ENCODE measurements at regions not wholly inside any gene's neighbourhood (a gene's known extent, or its start where the extent isn't known, plus 50 kb on each side); places are given as distances from the start of the nearest gene placed in this dataset.

DNA sequence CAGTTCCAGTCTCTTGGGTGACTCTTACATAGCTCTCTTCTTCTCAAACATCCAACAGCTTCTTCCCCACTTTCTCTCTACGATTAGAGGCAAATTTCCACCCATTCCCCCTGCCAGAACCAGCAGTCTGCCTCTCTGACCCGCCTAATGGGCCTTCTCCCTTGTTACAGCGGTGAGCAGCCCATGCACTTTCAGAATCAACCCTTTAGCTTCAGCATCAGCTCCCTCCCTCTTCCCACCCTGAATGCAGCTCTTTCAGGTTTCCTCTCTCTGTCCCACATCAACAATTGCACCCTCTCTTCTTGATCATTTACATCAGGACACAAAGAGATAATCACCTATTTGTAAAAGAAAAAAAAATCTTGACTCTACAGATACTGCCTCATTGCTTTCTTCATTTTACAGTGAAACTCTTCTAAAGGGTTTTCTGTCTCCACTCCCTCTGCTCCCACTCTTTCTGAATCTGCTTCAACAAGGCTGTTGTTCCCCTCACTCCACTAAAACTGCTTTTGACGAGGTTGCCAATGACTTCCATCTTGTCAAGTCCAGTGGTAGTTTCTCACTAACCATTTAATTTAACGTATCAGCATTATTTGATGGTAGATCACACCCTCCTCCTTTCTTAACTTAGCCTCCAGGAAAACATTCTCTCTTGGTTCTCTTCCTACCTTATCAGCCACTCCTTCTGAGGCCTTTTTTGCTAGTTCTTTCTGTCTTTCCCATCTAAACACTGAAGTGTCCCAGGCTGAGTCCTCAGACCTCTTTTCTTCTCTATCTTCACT is 106.6 kb downstream of the NPY start:
- TF ChIP-seq, protein P1, sequence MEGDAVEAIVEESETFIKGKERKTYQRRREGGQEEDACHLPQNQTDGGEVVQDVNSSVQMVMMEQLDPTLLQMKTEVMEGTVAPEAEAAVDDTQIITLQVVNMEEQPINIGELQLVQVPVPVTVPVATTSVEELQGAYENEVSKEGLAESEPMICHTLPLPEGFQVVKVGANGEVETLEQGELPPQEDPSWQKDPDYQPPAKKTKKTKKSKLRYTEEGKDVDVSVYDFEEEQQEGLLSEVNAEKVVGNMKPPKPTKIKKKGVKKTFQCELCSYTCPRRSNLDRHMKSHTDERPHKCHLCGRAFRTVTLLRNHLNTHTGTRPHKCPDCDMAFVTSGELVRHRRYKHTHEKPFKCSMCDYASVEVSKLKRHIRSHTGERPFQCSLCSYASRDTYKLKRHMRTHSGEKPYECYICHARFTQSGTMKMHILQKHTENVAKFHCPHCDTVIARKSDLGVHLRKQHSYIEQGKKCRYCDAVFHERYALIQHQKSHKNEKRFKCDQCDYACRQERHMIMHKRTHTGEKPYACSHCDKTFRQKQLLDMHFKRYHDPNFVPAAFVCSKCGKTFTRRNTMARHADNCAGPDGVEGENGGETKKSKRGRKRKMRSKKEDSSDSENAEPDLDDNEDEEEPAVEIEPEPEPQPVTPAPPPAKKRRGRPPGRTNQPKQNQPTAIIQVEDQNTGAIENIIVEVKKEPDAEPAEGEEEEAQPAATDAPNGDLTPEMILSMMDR (IDR thresholded peaks at IDR 0.05; ENCODE audit: low read depth, low read length): no peak
- TF ChIP-seq EZH2phosphoT487 (IDR thresholded peaks at IDR 0.05; ENCODE audit: low read depth): no peak

All from OCI-LY3 (cell line).